Hepatocyte (in vitro differentiated cells): ENCODE measurements at regions not wholly inside any gene's neighbourhood (a gene's known extent, or its start where the extent isn't known, plus 50 kb on each side); places are given as distances from the start of the nearest gene placed in this dataset.

Experiments used
- CTCF ChIP-seq: fragments of 200-600 bp; sonication (generic); IDR thresholded peaks from 2 replicates; pipeline ENCODE4 v1.5.1; 2016; ENCODE audit warnings: antibody characterized with exemption, mild to moderate bottlenecking; ENCODE audit not compliant: poor library complexity
- EZH2 ChIP-seq: fragments of 200-600 bp; sonication (generic); IDR thresholded peaks from 2 replicates; pipeline ENCODE4 v1.6.1; 2016; ENCODE audit warnings: antibody characterized with exemption, mild to moderate bottlenecking, borderline replicate concordance
- EZH2phosphoT487 ChIP-seq: fragments of 200-600 bp; sonication (generic); IDR thresholded peaks from one replicate; pipeline ENCODE4 v1.6.1; 2018; ENCODE audit warnings: antibody characterized with exemption, mild to moderate bottlenecking, low read depth, moderate library complexity; ENCODE audit not compliant: unreplicated experiment, severe bottlenecking

GRCh38 chr6:156587071-156587470 lies 190.1 kb upstream of the ARID1B start:
- TF ChIP-seq CTCF (no peak), EZH2 (no peak), EZH2phosphoT487 (no peak)
